CD4-positive, alpha-beta T cell treated with Interleukin-17A for 1 hour (primary cell): ENCODE measurements at regions not wholly inside any gene's neighbourhood (a gene's known extent, or its start where the extent isn't known, plus 50 kb on each side); places are given as distances from the start of the nearest gene placed in this dataset.

Experiments
- DNase-seq: peaks from one replicate; pipeline ENCODE4 v3.0.0-alpha.2; 2020

GRCh38 chr21:14716761-14717396 lies 170.8 kb upstream of the SAMSN1 start:
- DNase-seq, result no peak

- no peak for DNase-seq
These were observed 167.0 kb upstream of the SAMSN1 start for GRCh38 chr21:14713109-14713508.

- DNase-seq, result no peak
These were observed 166.1 kb upstream of the SAMSN1 start for GRCh38 chr21:14712121-14712715.

- no peak for DNase-seq
These were observed 165.2 kb upstream of the SAMSN1 start for GRCh38 chr21:14711287-14711686.

GRCh38 chr21:14707511-14708020 lies 161.5 kb upstream of the SAMSN1 start:
- DNase-seq, result no peak

GRCh38 chr21:14706712-14707510 lies 160.8 kb upstream of the SAMSN1 start:
- DNase-seq, result no peak

- DNase-seq, result no peak
These were observed 153.6 kb upstream of the SAMSN1 start for GRCh38 chr21:14699433-14700407.

GRCh38 chr21:14697769-14698168 lies 151.7 kb upstream of the SAMSN1 start:
- no peak for DNase-seq

- DNase-seq, result no peak
These were observed 148.7 kb upstream of the SAMSN1 start for GRCh38 chr21:14694817-14695216.

- DNase-seq, result no peak
These were observed 147.9 kb upstream of the SAMSN1 start for GRCh38 chr21:14693997-14694396.

- DNase-seq, result no peak
These were observed 145.8 kb upstream of the SAMSN1 start for GRCh38 chr21:14691914-14692313.

- no peak for DNase-seq
These were observed 144.8 kb upstream of the SAMSN1 start for GRCh38 chr21:14690886-14691285.

GRCh38 chr21:14688936-14689335 lies 142.8 kb upstream of the SAMSN1 start:
- DNase-seq, result no peak

GRCh38 chr21:14688412-14688811 lies 142.3 kb upstream of the SAMSN1 start:
- DNase-seq, result no peak

GRCh38 chr21:14687268-14687625 lies 141.1 kb upstream of the SAMSN1 start:
- no peak for DNase-seq

GRCh38 chr21:14686466-14687267 lies 140.6 kb upstream of the SAMSN1 start:
- peak; percentile 37 for DNase-seq

- no peak for DNase-seq
These were observed 139.5 kb upstream of the SAMSN1 start for GRCh38 chr21:14685568-14685967.

- DNase-seq, result no peak
These were observed 138.0 kb upstream of the SAMSN1 start for GRCh38 chr21:14684071-14684470.

GRCh38 chr21:14683063-14683462 lies 136.9 kb upstream of the SAMSN1 start:
- DNase-seq, result no peak

GRCh38 chr21:14678973-14679574 lies 133.0 kb upstream of the SAMSN1 start:
- no peak for DNase-seq

GRCh38 chr21:14677639-14678179 lies 131.6 kb upstream of the SAMSN1 start:
- DNase-seq, result no peak
